Osteoblast (primary cell): ENCODE measurements at regions not wholly inside any gene's neighbourhood (a gene's known extent, or its start where the extent isn't known, plus 50 kb on each side); places are given as distances from the start of the nearest gene placed in this dataset.

ENCODE experiments used
- DNase-seq: peaks from one replicate; pipeline ENCODE4 v3.0.0; 2011; ENCODE audit warnings: low spot score, mixed read lengths; ENCODE audit not compliant: insufficient read length; ENCODE audit errors: missing footprints
- H2AFZ ChIP-seq: 2 replicates; pipeline ENCODE4 v1.6.0; 2011; ENCODE audit warnings: mild to moderate bottlenecking, low read length
- H3K27ac ChIP-seq: 2 replicates; pipeline ENCODE4 v1.5.1; 2011; ENCODE audit warnings: mild to moderate bottlenecking, low read depth, low read length, moderate library complexity
- H3K27me3 ChIP-seq: 2 replicates; pipeline ENCODE4 v1.6.0; 2012; ENCODE audit warnings: mild to moderate bottlenecking, control low read depth, inconsistent platforms, low read length, moderate library complexity; ENCODE audit not compliant: insufficient read depth
- H3K36me3 ChIP-seq: 2 replicates; pipeline ENCODE4 v1.5.1; 2011; ENCODE audit warnings: mild to moderate bottlenecking, low read length, control low read depth, moderate library complexity; ENCODE audit not compliant: insufficient read depth
- H3K4me1 ChIP-seq: 2 replicates; pipeline ENCODE4 v1.5.1; 2011; ENCODE audit warnings: mild to moderate bottlenecking, low read length, control low read depth, moderate library complexity; ENCODE audit not compliant: insufficient read depth
- H3K4me2 ChIP-seq: 2 replicates; pipeline ENCODE4 v1.6.0; 2011; ENCODE audit warnings: mild to moderate bottlenecking, low read length; ENCODE audit not compliant: insufficient read depth
- H3K4me3 ChIP-seq: fragments of 200-600 bp; sonication (generic); 3 replicates; pipeline ENCODE4 v1.5.1; 2012; ENCODE audit warnings: mild to moderate bottlenecking, low read length, inconsistent platforms; ENCODE audit not compliant: insufficient read depth
- H3K79me2 ChIP-seq: 2 replicates; pipeline ENCODE4 v1.6.0; 2012; ENCODE audit warnings: mild to moderate bottlenecking, low read length, control low read depth, inconsistent platforms; ENCODE audit not compliant: insufficient read depth
- H3K9me3 ChIP-seq: 2 replicates; pipeline ENCODE4 v1.5.1; 2011; ENCODE audit warnings: low read depth, low read length, control low read depth
- H4K20me1 ChIP-seq: 2 replicates; pipeline ENCODE4 v1.6.0; 2012; ENCODE audit warnings: mild to moderate bottlenecking, low read length, control low read depth; ENCODE audit not compliant: insufficient read depth
- TF ChIP-seq, protein P1 (sequence below): IDR thresholded peaks from 2 replicates; pipeline ENCODE4 v1.5.1; 2011; ENCODE audit warnings: mild to moderate bottlenecking, low read depth, low read length, moderate library complexity; ENCODE audit errors: extremely low read depth

DNA sequence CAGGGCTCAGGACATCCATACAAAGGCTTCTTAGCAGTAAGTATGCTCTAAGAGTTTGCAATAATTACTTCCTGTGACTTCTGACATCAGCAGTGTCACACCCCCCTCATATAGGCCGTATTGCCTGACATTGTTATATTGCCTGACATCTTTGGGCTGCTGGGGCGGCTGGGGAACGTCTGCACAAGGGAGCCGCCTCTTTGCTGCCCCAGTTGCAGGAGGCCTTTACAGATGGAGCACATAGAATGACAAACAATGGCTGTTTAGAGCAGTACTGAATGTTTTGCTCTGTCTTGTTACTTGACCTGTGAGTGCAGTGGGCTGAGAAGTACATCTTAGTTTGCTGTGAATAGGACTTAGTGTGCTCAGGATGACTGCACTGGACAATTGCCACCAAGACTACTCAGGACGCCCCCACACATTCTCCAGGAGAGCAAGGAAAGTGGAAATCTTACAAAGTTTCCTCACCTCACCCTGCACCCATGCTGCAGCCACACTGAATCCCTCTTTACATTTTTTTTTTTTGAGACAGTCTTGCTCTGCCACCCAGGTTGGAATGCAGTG lies 65.4 kb upstream of the SPOCK1 start:
- H3K27me3 ChIP-seq, result no peaks in the 10 kb centered on the region
- no peaks in the 10 kb centered on the region for H4K20me1 ChIP-seq
- no peaks in the 10 kb centered on the region for H3K79me2 ChIP-seq
- peaks cover 62% of the 10 kb centered on the region for H3K4me1 ChIP-seq
- no peaks in the 10 kb centered on the region for H3K9me3 ChIP-seq
- peak overlapping the region; percentile 65 for H3K4me2 ChIP-seq
- H3K36me3 ChIP-seq, result no peaks in the 10 kb centered on the region
- peak overlapping the region; percentile 8 for H3K4me3 ChIP-seq
- TF ChIP-seq, protein P1, sequence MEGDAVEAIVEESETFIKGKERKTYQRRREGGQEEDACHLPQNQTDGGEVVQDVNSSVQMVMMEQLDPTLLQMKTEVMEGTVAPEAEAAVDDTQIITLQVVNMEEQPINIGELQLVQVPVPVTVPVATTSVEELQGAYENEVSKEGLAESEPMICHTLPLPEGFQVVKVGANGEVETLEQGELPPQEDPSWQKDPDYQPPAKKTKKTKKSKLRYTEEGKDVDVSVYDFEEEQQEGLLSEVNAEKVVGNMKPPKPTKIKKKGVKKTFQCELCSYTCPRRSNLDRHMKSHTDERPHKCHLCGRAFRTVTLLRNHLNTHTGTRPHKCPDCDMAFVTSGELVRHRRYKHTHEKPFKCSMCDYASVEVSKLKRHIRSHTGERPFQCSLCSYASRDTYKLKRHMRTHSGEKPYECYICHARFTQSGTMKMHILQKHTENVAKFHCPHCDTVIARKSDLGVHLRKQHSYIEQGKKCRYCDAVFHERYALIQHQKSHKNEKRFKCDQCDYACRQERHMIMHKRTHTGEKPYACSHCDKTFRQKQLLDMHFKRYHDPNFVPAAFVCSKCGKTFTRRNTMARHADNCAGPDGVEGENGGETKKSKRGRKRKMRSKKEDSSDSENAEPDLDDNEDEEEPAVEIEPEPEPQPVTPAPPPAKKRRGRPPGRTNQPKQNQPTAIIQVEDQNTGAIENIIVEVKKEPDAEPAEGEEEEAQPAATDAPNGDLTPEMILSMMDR, result no peak
- no peak overlapping the region for H2AFZ ChIP-seq
- DNase-seq, result no peak
- H3K27ac ChIP-seq, result peak overlapping the region; percentile 94

DNA sequence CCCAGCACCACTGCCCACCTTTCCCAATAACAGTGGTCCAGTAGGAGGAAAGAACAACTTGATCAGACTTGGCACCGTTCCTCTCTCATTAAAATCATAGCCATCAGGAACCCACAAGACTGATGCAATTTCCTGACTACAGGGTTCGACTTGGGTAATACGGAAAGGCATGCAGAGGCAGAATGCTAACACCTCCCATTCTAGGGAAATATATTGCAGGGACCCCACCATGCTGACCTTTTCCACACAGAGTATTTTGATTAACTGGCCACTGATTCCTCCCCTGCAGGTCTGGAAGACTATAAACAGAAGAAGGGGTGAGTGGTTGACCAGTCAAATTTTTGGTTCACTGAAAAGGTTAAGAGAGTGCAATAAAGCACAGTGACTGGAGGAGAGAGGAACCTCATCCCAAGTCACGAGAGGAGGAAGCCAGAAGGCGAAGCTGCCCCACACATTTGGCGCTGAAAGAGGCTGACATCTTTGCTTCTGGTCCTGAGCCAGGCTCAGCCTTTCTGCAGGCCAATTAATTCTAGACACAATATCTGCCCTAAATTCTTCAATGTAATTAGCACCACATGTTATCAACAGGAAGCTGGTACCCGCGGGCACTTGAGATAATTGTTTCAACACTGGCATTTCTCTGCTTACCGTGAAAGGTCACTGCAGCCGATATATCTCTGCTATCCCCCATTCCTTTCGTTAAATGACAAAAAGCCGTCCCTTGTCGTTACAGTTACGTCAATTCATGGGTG lies 64.7 kb upstream of the SPOCK1 start:
- Histone ChIP-seq H4K20me1 (no peaks in the 10 kb centered on the region), H3K4me2 (peak overlapping the region; percentile 65), H3K27me3 (no peaks in the 10 kb centered on the region), H3K36me3 (no peaks in the 10 kb centered on the region), H3K4me3 (peak overlapping the region; percentile 8), H3K4me1 (peaks cover 62% of the 10 kb centered on the region), H3K79me2 (no peaks in the 10 kb centered on the region), H3K27ac (peak overlapping the region; percentile 94), H2AFZ (no peak overlapping the region), H3K9me3 (no peaks in the 10 kb centered on the region)
- TF ChIP-seq, protein P1, result no peak
- DNase-seq, result no peak

DNA sequence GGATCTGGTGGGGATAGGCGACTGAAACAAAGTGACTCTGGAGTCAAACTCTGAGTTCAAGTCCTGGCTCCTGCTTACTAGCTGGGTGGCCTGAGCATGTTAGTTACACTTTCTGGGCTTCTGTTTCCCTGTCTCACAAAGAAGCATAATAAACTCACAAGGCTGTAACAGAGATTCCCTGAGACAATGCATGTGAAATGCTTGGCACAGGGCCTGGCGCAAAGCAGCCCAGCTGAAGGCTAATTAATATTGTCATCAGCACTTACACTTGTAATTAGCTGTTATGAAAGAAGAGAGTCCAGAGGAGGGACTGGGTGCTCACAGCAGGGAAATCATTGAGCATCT lies 64.1 kb upstream of the SPOCK1 start:
- Histone ChIP-seq H3K36me3 (no peaks in the 10 kb centered on the region), H3K4me2 (peak overlapping the region; percentile 65), H3K4me1 (peaks cover 62% of the 10 kb centered on the region), H3K9me3 (no peaks in the 10 kb centered on the region), H4K20me1 (no peaks in the 10 kb centered on the region), H3K27ac (peak overlapping the region; percentile 94), H3K4me3 (no peak overlapping the region), H2AFZ (no peak overlapping the region), H3K79me2 (no peaks in the 10 kb centered on the region), H3K27me3 (no peaks in the 10 kb centered on the region)
- no peak for DNase-seq
- TF ChIP-seq, protein P1, result no peak

DNA sequence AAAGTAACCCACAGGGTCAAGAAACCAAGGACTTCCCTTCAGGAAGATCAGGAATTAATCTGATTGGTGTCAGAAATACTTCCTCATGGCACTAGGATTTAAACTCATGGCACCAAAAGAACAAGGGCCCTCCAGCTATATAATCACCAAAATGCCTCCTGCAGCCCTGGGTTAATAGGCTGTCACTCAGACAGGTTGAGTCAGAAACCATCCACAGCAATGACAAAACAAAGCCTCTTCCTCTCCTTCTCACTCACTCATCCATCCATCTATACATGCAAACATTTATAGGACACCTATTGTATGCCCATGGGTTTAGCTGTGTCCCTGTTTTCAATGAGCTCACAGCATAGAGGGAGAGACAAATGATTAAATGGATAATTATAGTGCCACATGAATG lies 62.5 kb upstream of the SPOCK1 start:
- Histone ChIP-seq H3K9me3 (no peaks in the 10 kb centered on the region), H3K79me2 (no peaks in the 10 kb centered on the region), H3K36me3 (no peaks in the 10 kb centered on the region), H2AFZ (no peak overlapping the region), H3K4me1 (peaks cover 55% of the 10 kb centered on the region), H4K20me1 (no peaks in the 10 kb centered on the region), H3K4me2 (no peak overlapping the region), H3K27ac (no peak overlapping the region), H3K27me3 (no peaks in the 10 kb centered on the region), H3K4me3 (no peak overlapping the region)
- TF ChIP-seq, protein P1, result no peak
- no peak for DNase-seq
